K562 (cell line): ENCODE measurements at regions not wholly inside any gene's neighbourhood (a gene's known extent, or its start where the extent isn't known, plus 50 kb on each side); places are given as distances from the start of the nearest gene placed in this dataset.

Experiments used
- ATAC-seq: fragments of 200-7000 bp; cut with Tn5 transposase; 3 replicates; pipeline ENCODE4 v1.9.1; 2020; ENCODE audit warnings: moderate library complexity
- BruUV-seq: library from RNA; stranded (reverse); fragments of 400-500 nt; replicated peaks from 2 replicates; lab custom pipeline; 2021; lab: Mats Ljungman, UMichigan
- CTCF ChIA-PET: fragments of 300-600 bp; formaldehyde crosslinking; extraction: SDS; loops from one replicate; lab custom pipeline; 2021; ENCODE audit warnings: low intra/inter-chr PET ratio; lab: Yijun Ruan, JAX
- POLR2A ChIA-PET: fragments of 300-600, 350-650 bp; sonication (Branson Sonifier 250); formaldehyde crosslinking; extraction: SDS; loops from one replicate; lab custom pipeline; 2021; ENCODE audit warnings: antibody characterized with exemption, inconsistent platforms; lab: Yijun Ruan, JAX
- DNase-seq, 4 experiments: peaks; one replicate each; pipeline versions ENCODE4 v3.0.0 to v3.0.0-alpha.2; 2011 to 2018; ENCODE audit warnings: low spot score in 3 of 4, mixed read lengths in 3 of 4; ENCODE audit errors: extremely low read depth in 1 of 4
- FAIRE-seq: peaks from 2 replicates; lab custom pipeline; 2011; peaks lifted over from hg19 to GRCh38; lab: Jason Lieb, UNC
- H2AFZ ChIP-seq: 2 replicates; pipeline ENCODE4 v1.6.0; 2011; ENCODE audit warnings: low read depth, low read length, control low read depth, inconsistent platforms
- H3K27ac ChIP-seq: fragments of 200-600 bp; 3 replicates; pipeline ENCODE4 v1.8.0; 2011; ENCODE audit warnings: low read depth, mild to moderate bottlenecking, control low read depth, inconsistent platforms, low read length, moderate library complexity, mixed read lengths; ENCODE audit errors: extremely low read depth
- H3K27me3 ChIP-seq, 2 experiments: fragments of 300-600 bp in 1 of 2; 2 replicates in 1 of 2; 3 replicates in 1 of 2; pipeline versions ENCODE4 v1.6.0 to v1.8.0; 2011; ENCODE audit warnings: inconsistent platforms in 2 of 2, low read length in 2 of 2, mild to moderate bottlenecking in 1 of 2, mixed read lengths in 1 of 2, moderate library complexity in 1 of 2; ENCODE audit not compliant: control insufficient read depth in 2 of 2, insufficient read depth in 2 of 2
- H3K36me3 ChIP-seq: fragments of 300-600 bp; 3 replicates; pipeline ENCODE4 v1.8.0; 2011; ENCODE audit warnings: mild to moderate bottlenecking, low read length, inconsistent platforms; ENCODE audit not compliant: control insufficient read depth, insufficient read depth
- H3K4me1 ChIP-seq, 2 experiments: fragments of 200-600 bp in 1 of 2; replicated peaks in 1 of 2; 2 replicates in 1 of 2; 3 replicates in 1 of 2; pipeline versions ENCODE4 v1.5.1 to v1.8.0; 2011; ENCODE audit warnings: inconsistent platforms in 2 of 2, low read length in 2 of 2, mild to moderate bottlenecking in 1 of 2, mixed read lengths in 1 of 2, moderate library complexity in 1 of 2; ENCODE audit not compliant: control insufficient read depth in 2 of 2, insufficient read depth in 2 of 2
- H3K4me2 ChIP-seq: 2 replicates; pipeline ENCODE4 v1.6.1; 2011; ENCODE audit warnings: low read length, control low read depth, inconsistent platforms, mixed read lengths; ENCODE audit not compliant: insufficient read depth
- H3K4me3 ChIP-seq: fragments of 200-600 bp; sonication (generic), shearing (Covaris generic); 2 replicates; pipeline ENCODE4 v1.5.1; 2016; ENCODE audit warnings: control low read depth, inconsistent platforms
- H3K79me2 ChIP-seq: fragments of 200-600 bp; 3 replicates; pipeline ENCODE4 v1.8.0; 2011; ENCODE audit warnings: low read length, inconsistent platforms; ENCODE audit not compliant: control insufficient read depth, insufficient read depth
- H3K9ac ChIP-seq, 2 experiments: 2 replicates each; pipeline versions ENCODE4 v1.6.0 to v1.6.1; 2011; ENCODE audit warnings: low read depth in 2 of 2, low read length in 2 of 2, control low read depth in 1 of 2, inconsistent platforms in 1 of 2, mild to moderate bottlenecking in 1 of 2, mixed read lengths in 1 of 2; ENCODE audit not compliant: insufficient read depth in 1 of 2
- H3K9me1 ChIP-seq: one replicate; pipeline ENCODE4 v1.6.0; 2011; ENCODE audit warnings: inconsistent platforms, mild to moderate bottlenecking, low read length, moderate library complexity; ENCODE audit not compliant: control insufficient read depth, insufficient read depth
- H3K9me3 ChIP-seq: replicated peaks from 2 replicates; pipeline ENCODE4 v1.5.1; 2011; ENCODE audit warnings: low read depth, low read length, inconsistent platforms; ENCODE audit not compliant: control insufficient read depth, insufficient read depth
- H4K20me1 ChIP-seq: replicated peaks from 2 replicates; pipeline ENCODE4 v1.6.1; 2011; ENCODE audit warnings: low read length, inconsistent platforms, mixed read lengths; ENCODE audit not compliant: control insufficient read depth, insufficient read depth
- ARID3B ChIP-seq: fragments of 250-450 bp; sonication (Bioruptor Pico); IDR thresholded peaks from 2 replicates; pipeline ENCODE4 v1.4.0; 2020; ENCODE audit warnings: borderline replicate concordance
- E2F3 ChIP-seq: fragments of 250-450 bp; sonication (Bioruptor Pico); IDR thresholded peaks from 2 replicates; pipeline ENCODE4 v1.4.0; 2020; ENCODE audit warnings: mild to moderate bottlenecking
- HBP1 ChIP-seq: fragments of 450-650 bp; formaldehyde crosslinking; IDR thresholded peaks from 2 replicates; pipeline ENCODE4 v1.4.0; 2022; ENCODE audit warnings: missing genetic modification characterization
- NFIC ChIP-seq: fragments of 450-650 bp; IDR thresholded peaks from 2 replicates; pipeline ENCODE4 v1.6.1; 2017; ENCODE audit warnings: mild to moderate bottlenecking, inconsistent platforms
- NRF1 ChIP-seq, 2 experiments: fragments of 450-650 bp; IDR thresholded peaks in 1 of 2; conservative IDR thresholded peaks in 1 of 2; 2 replicates each; pipeline ENCODE4 v1.6.1; 2014; ENCODE audit warnings: mild to moderate bottlenecking in 2 of 2
- PATZ1 ChIP-seq: fragments of 250-450 bp; sonication (Bioruptor Pico); IDR thresholded peaks from 2 replicates; pipeline ENCODE4 v1.5.0; 2020; ENCODE audit warnings: mild to moderate bottlenecking, borderline replicate concordance
- RHOXF2B ChIP-seq: fragments of 250-450 bp; sonication (Bioruptor Pico); conservative IDR thresholded peaks from 2 replicates; pipeline ENCODE4 v1.5.1; 2021
- SREBF1 ChIP-seq: fragments of 150-350 bp; IDR thresholded peaks from 2 replicates; pipeline ENCODE4 v1.6.1; 2014; ENCODE audit warnings: antibody characterized with exemption, low read depth, low read length, borderline replicate concordance
- TEAD4 ChIP-seq, 2 experiments: sonication (generic) in 1 of 2; formaldehyde crosslinking in 1 of 2; IDR thresholded peaks; 2 replicates each; pipeline versions ENCODE4 v1.6.1 to v1.8.0; 2012 to 2022; ENCODE audit warnings: borderline replicate concordance in 1 of 2, inconsistent platforms in 1 of 2, low read length in 1 of 2, mild to moderate bottlenecking in 1 of 2, missing genetic modification reagents in 1 of 2
- WGBS: fragments of 100-300 bp; shearing (Covaris generic); methylation state at CpG from one replicate; pipeline ENCODE4 v1.1.6; 2016; ENCODE audit warnings: low coverage, mixed read lengths; ENCODE audit not compliant: insufficient coverage; ENCODE audit errors: missing lambda C conversion rate; 5-methylcytosine and 5-hydroxymethylcytosine counted together
- in situ Hi-C: fragments of 300-500 bp; cut with MboI; formaldehyde crosslinking; loops from 4 replicates; pipeline ENCODE4 v1.15.0; 2018; ENCODE audit warnings: inconsistent platforms, mixed read lengths
- intact Hi-C: fragments of 100-400 bp; cut with micrococcal nuclease; formaldehyde crosslinking; loops from 2 replicates; pipeline ENCODE4 v1.14.2; 2022

- ATAC-seq (no peak), FAIRE-seq (no peak), DNase-seq (no peak)
- in situ Hi-C loops: no loop called here
- Histone ChIP-seq H3K4me1 (no peaks in the 10 kb centered on the region), H3K27ac (no peak overlapping the region), H3K4me3 (no peak overlapping the region), H2AFZ (no peak overlapping the region), H3K4me2 (no peak overlapping the region), H3K79me2 (no peaks in the 10 kb centered on the region), H3K9me3 (no peaks in the 10 kb centered on the region), H3K9me1 (no peaks in the 10 kb centered on the region), H4K20me1 (no peaks in the 10 kb centered on the region), H3K9ac (no peak overlapping the region), H3K36me3 (no peaks in the 10 kb centered on the region), H3K27me3 (no peaks in the 10 kb centered on the region; a peak in 1 of 5 replicates)
- WGBS: 2% methylated on average over 5 of the region's 5 CpGs
- intact Hi-C loops: no loop called here
- no TSS peak for BruUV-seq
- ChIA-PET POLR2A (interaction anchor here (1.4 kb wide), 1 partner anchor 11 kb away, joined by 4 read pairs; no protein-coding TSS in a partner anchor), CTCF (no interaction called here)
- TF ChIP-seq HBP1 (CRISPR knock-in tag) (no peak), NFIC (peak; percentile 46)
These were observed 73.3 kb upstream of the AKAP13 start for GRCh38 chr15:85306946-85307686.

- BruUV-seq: no TSS peak
- FAIRE-seq (no peak), DNase-seq (no peak), ATAC-seq (no peak)
- 0% methylated on average over 2 of the region's 2 CpGs for WGBS
- no peaks in the 10 kb centered on the region for H3K9me1 ChIP-seq
- H3K79me2 ChIP-seq: no peaks in the 10 kb centered on the region
- no peak overlapping the region for H3K4me2 ChIP-seq
- H3K4me1 ChIP-seq: no peaks in the 10 kb centered on the region
- H3K36me3 ChIP-seq: no peaks in the 10 kb centered on the region
- in situ Hi-C loops (no loop called here), intact Hi-C loops (no loop called here)
- ChIA-PET POLR2A (interaction anchor here (1.4 kb wide), 1 partner anchor 11 kb away, joined by 4 read pairs; no protein-coding TSS in a partner anchor), CTCF (no interaction called here)
- H3K4me3 ChIP-seq: no peak overlapping the region
- no peaks in the 10 kb centered on the region for H4K20me1 ChIP-seq
- H3K9ac ChIP-seq: no peak overlapping the region
- H3K27me3 ChIP-seq: no peaks in the 10 kb centered on the region; a peak in 1 of 5 replicates
- no peaks in the 10 kb centered on the region for H3K9me3 ChIP-seq
- no peak overlapping the region for H3K27ac ChIP-seq
- H2AFZ ChIP-seq: no peak overlapping the region
- TF ChIP-seq SREBF1: no peak
- TF ChIP-seq TEAD4 (IDR thresholded peaks at IDR 0.05; ENCODE audit: low read length): no peak
- no peak for TF ChIP-seq TEAD4 (CRISPR knock-in tag; IDR thresholded peaks at IDR 0.05; ENCODE audit: borderline replicate concordance)
- no peak for TF ChIP-seq E2F3 (CRISPR knock-in tag)
- no peak for TF ChIP-seq PATZ1 (CRISPR knock-in tag)
- TF ChIP-seq RHOXF2B (CRISPR knock-in tag): no peak
- TF ChIP-seq NRF1 (conservative IDR thresholded peaks at IDR 0.05 in 1 of 2, IDR thresholded peaks at IDR 0.05 in 1 of 2): no peak
- no peak for TF ChIP-seq ARID3B (CRISPR knock-in tag)
These were observed 72.7 kb upstream of the AKAP13 start for GRCh38 chr15:85307687-85308045.
